Endothelial cell of umbilical vein (primary cell): ENCODE measurements at regions not wholly inside any gene's neighbourhood (a gene's known extent, or its start where the extent isn't known, plus 50 kb on each side); places are given as distances from the start of the nearest gene placed in this dataset.

Source experiments
- CTCF ChIP-seq, 2 donors: IDR thresholded peaks; 1 replicate in 1 of 2; 2 replicates in 1 of 2; pipeline ENCODE4 v1.5.1; 2011; ENCODE audit warnings: low read length in 2 of 2, mild to moderate bottlenecking in 2 of 2, moderate library complexity in 2 of 2, control low read depth in 1 of 2, inconsistent platforms in 1 of 2, low read depth in 1 of 2; ENCODE audit not compliant: insufficient read depth in 1 of 2; ENCODE audit errors: extremely low read depth in 1 of 2
- EZH2 ChIP-seq: IDR thresholded peaks from 2 replicates; pipeline ENCODE4 v1.6.1; 2012; ENCODE audit warnings: borderline replicate concordance, low read depth, mild to moderate bottlenecking, moderate library complexity, low read length, inconsistent platforms; ENCODE audit not compliant: severe bottlenecking
- FOS ChIP-seq: IDR thresholded peaks from 2 replicates; pipeline ENCODE4 v1.6.1; 2011; ENCODE audit warnings: mild to moderate bottlenecking, low read length, moderate library complexity, borderline replicate concordance; ENCODE audit not compliant: insufficient read depth
- GATA2 ChIP-seq: IDR thresholded peaks from 2 replicates; pipeline ENCODE4 v1.7.0; 2011; ENCODE audit warnings: low read depth, mild to moderate bottlenecking, moderate library complexity, mixed read lengths, low read length; ENCODE audit not compliant: insufficient read length, insufficient read depth
- JUN ChIP-seq: IDR thresholded peaks from 2 replicates; pipeline ENCODE4 v1.6.1; 2011; ENCODE audit warnings: borderline replicate concordance, low read depth; ENCODE audit not compliant: insufficient read length, insufficient read depth
- MAX ChIP-seq: IDR thresholded peaks from 2 replicates; pipeline ENCODE4 v1.6.1; 2011; ENCODE audit not compliant: insufficient read depth, insufficient read length
- MYC ChIP-seq: IDR thresholded peaks from one replicate; pipeline ENCODE4 v1.6.1; 2011; ENCODE audit warnings: mild to moderate bottlenecking, low read depth, low read length
- POLR2A ChIP-seq: IDR thresholded peaks from 2 replicates; pipeline ENCODE4 v1.6.1; 2012; ENCODE audit warnings: low read depth, mild to moderate bottlenecking, control low read depth, low read length
- POLR2AphosphoS5 ChIP-seq: IDR thresholded peaks from 2 replicates; pipeline ENCODE4 v1.6.1; 2012; ENCODE audit warnings: low read depth, mild to moderate bottlenecking, control low read depth, low read length, moderate library complexity; ENCODE audit not compliant: insufficient read depth

GRCh38 chr22:48495751-48496080 is 1332.0 kb downstream of the BRD1 start:
- TF ChIP-seq MAX (no peak), JUN (no peak), CTCF (IDR thresholded peaks at IDR 0.05; ENCODE audit: extremely low read depth in 1 of 2, insufficient read depth in 1 of 2, low read depth in 1 of 2, low read length in 2 of 2) (no peak), FOS (no peak), MYC (no peak), POLR2A (no peak), EZH2 (no peak), POLR2AphosphoS5 (no peak), GATA2 (no peak)
